Stomach (tissue), 8 donors: ENCODE measurements at regions not wholly inside any gene's neighbourhood (a gene's known extent, or its start where the extent isn't known, plus 50 kb on each side); places are given as distances from the start of the nearest gene placed in this dataset.
A peak's percentile ranks its signal among the peaks of the same experiment; 100 is the strongest.

ENCODE experiments used
- DNase-seq, 2 donors: peaks; one replicate each; pipeline versions ENCODE4 v3.0.0 to v3.0.0-alpha.2; 2013 to 2019
- H3K27ac ChIP-seq, 5 donors: fragments of 200-600 bp in 4 of 5; sonication (generic) in 4 of 5; one replicate each; pipeline ENCODE4 v1.5.1; 2013 to 2019; ENCODE audit warnings: mild to moderate bottlenecking in 1 of 5, moderate library complexity in 1 of 5
- H3K27me3 ChIP-seq, 3 donors: fragments of 200-600 bp; sonication (generic); one replicate each; pipeline ENCODE4 v1.5.1; 2017 to 2019; ENCODE audit warnings: mixed run types in 1 of 3
- H3K36me3 ChIP-seq, 4 donors: fragments of 200-600 bp; sonication (generic); 1 replicate in 3 of 4; 2 replicates in 1 of 4; pipeline ENCODE4 v1.5.1; 2016 to 2019
- H3K4me1 ChIP-seq, 4 donors: fragments of 200-600 bp; sonication (generic); one replicate each; pipeline ENCODE4 v1.5.1; 2016 to 2019
- H3K4me3 ChIP-seq, 4 donors: fragments of 200-600 bp; sonication (generic) in 3 of 4; one replicate each; pipeline ENCODE4 v1.5.1; 2016 to 2019; ENCODE audit warnings: mild to moderate bottlenecking in 1 of 4
- H3K9me3 ChIP-seq, 4 donors: fragments of 200-600 bp; sonication (generic); one replicate each; pipeline ENCODE4 v1.5.1; 2016 to 2019
- EP300 ChIP-seq: sonication (generic); formaldehyde crosslinking; IDR thresholded peaks from one replicate; pipeline ENCODE4 v1.6.1; 2017; ENCODE audit warnings: antibody characterized with exemption
- POLR2A ChIP-seq, 4 donors: fragments of 450-650 bp; IDR thresholded peaks; one replicate each; pipeline ENCODE4 v1.6.1; 2016; ENCODE audit warnings: antibody characterized with exemption in 4 of 4, control low read depth in 2 of 4, mild to moderate bottlenecking in 1 of 4, moderate library complexity in 1 of 4
- POLR2AphosphoS5 ChIP-seq, 3 donors: sonication (generic); formaldehyde crosslinking; IDR thresholded peaks; one replicate each; pipeline ENCODE4 v1.6.1; 2016; ENCODE audit warnings: antibody characterized with exemption in 3 of 3
- WGBS, 5 donors: extraction: QIAGEN DNeasy Blood & Tissue Kit in 3 of 5; methylation state at CpG; one replicate each; pipeline versions ENCODE4 v1.1.5 to v1.1.7; 2013 to 2018; 5-methylcytosine and 5-hydroxymethylcytosine counted together
- intact Hi-C: fragments of 100-400 bp; cut with DNase I; formaldehyde crosslinking; loops from one replicate; pipeline ENCODE4 v1.15.1; 2023; ENCODE audit warnings: low total_unique reads
- TF ChIP-seq, protein P1 (sequence below), 7 experiments: fragments of 450-650 bp in 4 of 7; fragments of 200-600 bp in 3 of 7; sonication (generic) in 3 of 7; IDR thresholded peaks; one replicate each; pipeline ENCODE4 v1.5.1; 2016 to 2019; ENCODE audit warnings: antibody characterized with exemption in 7 of 7, control low read depth in 2 of 7, mild to moderate bottlenecking in 1 of 7
- donor health status: healthy with polysubstance abuse.
- donor health status: Bipolar disorder and iron deficiency.
- donor health status: healthy.

DNA sequence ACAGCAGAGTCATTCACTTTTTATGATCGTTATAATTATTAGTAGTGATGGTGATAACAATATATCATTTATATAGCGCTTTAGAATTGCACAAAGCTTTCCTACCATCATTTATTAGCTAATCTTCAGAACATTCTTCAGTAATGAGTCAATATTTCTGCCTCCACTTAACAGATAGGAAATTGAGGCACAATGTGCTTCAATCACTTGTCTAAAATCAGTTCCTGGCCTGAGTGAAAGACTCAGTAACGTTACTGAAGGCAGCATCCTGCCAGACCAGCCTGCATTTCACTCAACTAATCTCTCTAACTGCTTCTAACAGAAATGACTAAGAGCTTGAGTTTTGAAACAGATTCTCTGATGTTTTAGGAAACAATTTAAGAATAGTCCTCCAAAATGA, 412.1 kb downstream of the MZT1 start:
- Histone ChIP-seq H3K4me3 (no peak overlapping the region), H3K9me3 (no peaks in the 10 kb centered on the region), H3K27ac (no peak overlapping the region), H3K27me3 (no peaks in the 10 kb centered on the region), H3K4me1 (no peaks in the 10 kb centered on the region), H3K36me3 (no peaks in the 10 kb centered on the region)
- 55 to 76% (median 72%) methylated on average over 3 of the region's 3 CpGs for WGBS, 5 donors
- DNase-seq: no peak
- TF ChIP-seq POLR2A (IDR thresholded peaks at IDR 0.05) (no peak), POLR2AphosphoS5 (IDR thresholded peaks at IDR 0.05) (no peak)
- TF ChIP-seq, protein P1, sequence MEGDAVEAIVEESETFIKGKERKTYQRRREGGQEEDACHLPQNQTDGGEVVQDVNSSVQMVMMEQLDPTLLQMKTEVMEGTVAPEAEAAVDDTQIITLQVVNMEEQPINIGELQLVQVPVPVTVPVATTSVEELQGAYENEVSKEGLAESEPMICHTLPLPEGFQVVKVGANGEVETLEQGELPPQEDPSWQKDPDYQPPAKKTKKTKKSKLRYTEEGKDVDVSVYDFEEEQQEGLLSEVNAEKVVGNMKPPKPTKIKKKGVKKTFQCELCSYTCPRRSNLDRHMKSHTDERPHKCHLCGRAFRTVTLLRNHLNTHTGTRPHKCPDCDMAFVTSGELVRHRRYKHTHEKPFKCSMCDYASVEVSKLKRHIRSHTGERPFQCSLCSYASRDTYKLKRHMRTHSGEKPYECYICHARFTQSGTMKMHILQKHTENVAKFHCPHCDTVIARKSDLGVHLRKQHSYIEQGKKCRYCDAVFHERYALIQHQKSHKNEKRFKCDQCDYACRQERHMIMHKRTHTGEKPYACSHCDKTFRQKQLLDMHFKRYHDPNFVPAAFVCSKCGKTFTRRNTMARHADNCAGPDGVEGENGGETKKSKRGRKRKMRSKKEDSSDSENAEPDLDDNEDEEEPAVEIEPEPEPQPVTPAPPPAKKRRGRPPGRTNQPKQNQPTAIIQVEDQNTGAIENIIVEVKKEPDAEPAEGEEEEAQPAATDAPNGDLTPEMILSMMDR (IDR thresholded peaks at IDR 0.05): no peak
- intact Hi-C loops: no loop called here

DNA sequence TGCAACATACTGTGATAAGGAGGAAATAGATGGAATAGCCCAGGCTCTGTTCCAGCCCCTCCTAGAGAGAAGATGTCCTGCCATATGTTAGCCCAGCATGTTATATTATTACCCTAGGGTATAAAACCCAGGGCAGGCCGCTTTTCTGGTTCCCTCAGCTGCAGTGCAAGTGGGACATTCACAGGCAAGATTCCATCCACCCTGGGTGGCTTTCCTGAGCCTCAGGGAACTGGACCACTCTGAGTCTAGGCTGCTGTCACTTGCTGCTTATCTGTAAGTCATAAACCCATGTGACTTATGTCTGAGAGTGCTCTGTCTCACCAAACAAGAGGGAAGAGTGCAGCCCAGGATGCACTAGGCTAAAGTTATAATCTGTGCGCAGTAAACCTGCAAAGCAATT, 413.2 kb downstream of the MZT1 start:
- 74 to 97% (median 91%) methylated on average over 2 of the region's 2 CpGs for WGBS, 5 donors
- H3K36me3 ChIP-seq: no peaks in the 10 kb centered on the region
- no peak for TF ChIP-seq EP300
- no peak for TF ChIP-seq POLR2AphosphoS5 (IDR thresholded peaks at IDR 0.05)
- TF ChIP-seq, protein P1 (IDR thresholded peaks at IDR 0.05): no peak
- no peak for TF ChIP-seq POLR2A (IDR thresholded peaks at IDR 0.05)
- DNase-seq: no peak
- no peak overlapping the region for H3K4me3 ChIP-seq
- no peak overlapping the region for H3K27ac ChIP-seq
- intact Hi-C loops: no loop called here
- no peaks in the 10 kb centered on the region for H3K9me3 ChIP-seq
- no peaks in the 10 kb centered on the region for H3K27me3 ChIP-seq
- no peaks in the 10 kb centered on the region for H3K4me1 ChIP-seq

DNA sequence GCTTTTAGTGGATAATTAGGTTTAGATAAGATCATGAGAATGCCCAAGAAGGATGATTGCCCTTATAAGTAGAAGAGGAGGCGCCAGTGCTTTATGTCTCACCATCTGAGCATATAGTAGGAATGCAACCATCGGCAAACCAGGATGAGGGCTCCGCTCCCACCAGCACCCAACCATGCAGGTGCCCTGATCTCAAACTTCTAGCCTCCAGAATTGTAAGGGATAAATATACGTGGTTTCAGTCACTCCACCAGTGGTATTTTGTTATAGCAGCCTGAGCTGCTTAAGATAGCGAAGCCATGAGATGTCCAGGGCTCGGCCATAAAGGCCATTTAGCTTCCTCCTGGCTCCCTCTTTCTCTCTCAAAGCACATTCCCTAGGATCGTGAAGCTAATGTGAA, 413.9 kb downstream of the MZT1 start:
- intact Hi-C loops: no loop called here
- Histone ChIP-seq H3K4me1 (no peaks in the 10 kb centered on the region), H3K27me3 (no peaks in the 10 kb centered on the region), H3K9me3 (no peaks in the 10 kb centered on the region), H3K4me3 (no peak overlapping the region), H3K27ac (no peak overlapping the region), H3K36me3 (no peaks in the 10 kb centered on the region)
- 87 to 92% (median 90%) methylated on average over 7 of the region's 7 CpGs for WGBS, 5 donors
- no peak for DNase-seq
- TF ChIP-seq POLR2A (IDR thresholded peaks at IDR 0.05) (no peak), POLR2AphosphoS5 (IDR thresholded peaks at IDR 0.05) (no peak), EP300 (no peak)
- TF ChIP-seq, protein P1 (IDR thresholded peaks at IDR 0.05): no peak

DNA sequence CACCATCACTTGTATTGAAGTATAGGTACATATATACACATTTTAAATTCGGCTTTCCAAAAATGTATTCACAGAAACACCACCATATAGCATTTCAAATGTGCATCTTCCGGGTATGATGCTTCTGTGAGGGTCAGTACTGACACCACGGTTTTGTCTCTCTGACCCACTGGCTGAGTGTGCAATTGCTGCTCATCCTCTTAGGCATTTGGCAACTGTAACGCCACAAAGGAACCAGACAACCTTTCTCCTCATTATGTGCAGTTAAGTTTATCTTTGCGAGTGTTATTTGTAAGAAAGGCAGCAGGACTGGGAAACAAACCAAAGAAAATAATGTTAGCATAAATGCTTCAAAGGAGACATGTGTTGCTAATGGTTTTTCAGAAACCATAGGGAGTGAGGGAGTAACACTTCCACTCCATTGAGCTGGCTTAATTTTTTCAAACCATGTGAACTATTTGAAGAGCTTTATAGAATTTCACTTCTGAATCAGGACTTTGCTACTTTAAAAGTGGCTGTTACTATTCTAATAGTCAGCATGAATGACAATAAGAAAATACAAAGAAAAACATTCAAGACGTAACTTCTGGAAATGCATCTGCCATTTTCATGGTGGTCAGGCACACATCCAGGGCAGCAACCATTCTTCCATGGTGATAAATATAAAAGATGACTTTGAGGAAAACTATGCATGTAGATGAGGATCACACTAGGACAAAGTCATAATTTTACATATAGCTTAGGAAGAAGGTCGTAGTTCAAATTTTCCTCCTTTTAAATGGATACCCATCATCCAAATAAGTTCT, 423.3 kb downstream of the MZT1 start:
- Histone ChIP-seq H3K27ac (no peak overlapping the region), H3K4me1 (no peaks in the 10 kb centered on the region), H3K9me3 (no peaks in the 10 kb centered on the region), H3K36me3 (no peaks in the 10 kb centered on the region), H3K27me3 (no peaks in the 10 kb centered on the region), H3K4me3 (no peak overlapping the region)
- WGBS, 5 donors: 65 to 75% (median 70%) methylated on average over 7 of the region's 7 CpGs
- DNase-seq: peak in 1 of 2 donors; percentile 2
- TF ChIP-seq EP300 (no peak), POLR2AphosphoS5 (IDR thresholded peaks at IDR 0.05) (no peak), POLR2A (IDR thresholded peaks at IDR 0.05) (no peak)
- TF ChIP-seq, protein P1 (IDR thresholded peaks at IDR 0.05): no peak
- intact Hi-C loops: no loop called here
